GM23338 (cell line): ENCODE measurements at regions not wholly inside any gene's neighbourhood (a gene's known extent, or its start where the extent isn't known, plus 50 kb on each side); places are given as distances from the start of the nearest gene placed in this dataset.

Experiments
- ATAC-seq: fragments of 200-7000 bp; cut with Tn5 transposase; 3 replicates; pipeline ENCODE4 v1.9.1; 2020
- DNase-seq: peaks from one replicate; pipeline ENCODE4 v3.0.0-alpha.2; 2015; ENCODE audit warnings: low spot score
- H2AFZ ChIP-seq: fragments of 200-600 bp; sonication (generic); 2 replicates; pipeline ENCODE4 v1.8.0; 2016; ENCODE audit warnings: antibody characterized with exemption, mild to moderate bottlenecking, moderate library complexity
- H3F3A ChIP-seq: fragments of 200-600 bp; sonication (generic); replicated peaks from 2 replicates; pipeline ENCODE4 v1.8.0; 2017; ENCODE audit warnings: antibody characterized with exemption, mixed run types, low read depth
- H3K27ac ChIP-seq: fragments of 200-600 bp; sonication (generic); 2 replicates; pipeline ENCODE4 v1.6.1; 2016; ENCODE audit warnings: low read depth
- H3K27me3 ChIP-seq: fragments of 200-600 bp; sonication (generic); 2 replicates; pipeline ENCODE4 v1.8.0; 2016; ENCODE audit warnings: mild to moderate bottlenecking, mixed run types, moderate library complexity; ENCODE audit not compliant: insufficient read depth
- H3K36me3 ChIP-seq: fragments of 200-600 bp; sonication (generic); 2 replicates; pipeline ENCODE4 v1.8.0; 2016; ENCODE audit warnings: mild to moderate bottlenecking; ENCODE audit not compliant: insufficient read depth
- H3K4me1 ChIP-seq: fragments of 200-600 bp; sonication (generic); 2 replicates; pipeline ENCODE4 v1.8.0; 2016; ENCODE audit warnings: mild to moderate bottlenecking, moderate library complexity; ENCODE audit not compliant: insufficient read depth
- H3K4me2 ChIP-seq: fragments of 200-600 bp; sonication (generic); 2 replicates; pipeline ENCODE4 v1.7.1; 2017; ENCODE audit warnings: mixed run types
- H3K4me3 ChIP-seq: fragments of 200-600 bp; sonication (generic); 2 replicates; pipeline ENCODE4 v1.6.1; 2016; ENCODE audit warnings: mixed run types
- H3K79me2 ChIP-seq: fragments of 200-600 bp; sonication (generic); replicated peaks from 2 replicates; pipeline ENCODE4 v1.8.0; 2017; ENCODE audit warnings: mild to moderate bottlenecking; ENCODE audit not compliant: insufficient read depth
- H3K9me2 ChIP-seq: fragments of 200-600 bp; sonication (generic); 2 replicates; pipeline ENCODE4 v1.8.0; 2017; ENCODE audit not compliant: insufficient read depth
- H4K20me1 ChIP-seq: fragments of 200-600 bp; sonication (generic); replicated peaks from 2 replicates; pipeline ENCODE4 v1.8.0; 2017; ENCODE audit warnings: mild to moderate bottlenecking; ENCODE audit not compliant: insufficient read depth
- H3K27ac Mint-ChIP-seq: 2 replicates; pipeline ENCODE4 v1.8.0; 2020; ENCODE audit warnings: inconsistent platforms, mild to moderate bottlenecking, moderate library complexity, mixed read lengths
- H3K27me3 Mint-ChIP-seq: 3 replicates; pipeline ENCODE4 v1.8.0; 2022; ENCODE audit warnings: low read depth, mild to moderate bottlenecking, moderate library complexity, mixed read lengths, inconsistent platforms; ENCODE audit not compliant: insufficient read depth, poor library complexity
- H3K36me3 Mint-ChIP-seq: 3 replicates; pipeline ENCODE4 v1.8.0; 2021; ENCODE audit warnings: low read depth, mild to moderate bottlenecking, inconsistent platforms, moderate library complexity, mixed read lengths
- H3K4me1 Mint-ChIP-seq: 3 replicates; pipeline ENCODE4 v1.8.0; 2020; ENCODE audit warnings: mild to moderate bottlenecking, inconsistent platforms, mixed read lengths
- H3K4me3 Mint-ChIP-seq: 3 replicates; pipeline ENCODE4 v1.8.0; 2021; ENCODE audit warnings: moderate library complexity, mild to moderate bottlenecking, inconsistent platforms, mixed read lengths
- H3K9me3 Mint-ChIP-seq: 3 replicates; pipeline ENCODE4 v1.8.0; 2020; ENCODE audit warnings: moderate library complexity, mild to moderate bottlenecking, inconsistent platforms, mixed read lengths
- CREB1 ChIP-seq: fragments of 250-450 bp; sonication (Bioruptor Pico); IDR thresholded peaks from 2 replicates; pipeline ENCODE4 v1.5.0; 2020; ENCODE audit warnings: low read depth, mild to moderate bottlenecking, moderate library complexity
- EZH2 ChIP-seq: fragments of 200-600 bp; sonication (generic); IDR thresholded peaks from one replicate; pipeline ENCODE4 v1.8.0; 2017; ENCODE audit warnings: antibody characterized with exemption, mild to moderate bottlenecking, low read depth; ENCODE audit not compliant: unreplicated experiment
- EZH2phosphoT487 ChIP-seq: fragments of 200-600 bp; sonication (generic); IDR thresholded peaks from one replicate; pipeline ENCODE4 v1.8.1; 2018; ENCODE audit warnings: antibody characterized with exemption; ENCODE audit not compliant: unreplicated experiment
- JUNB ChIP-seq: IDR thresholded peaks from one replicate; pipeline ENCODE4 v1.6.1; 2016; ENCODE audit warnings: antibody characterized with exemption; ENCODE audit not compliant: unreplicated experiment
- STAT1 ChIP-seq: IDR thresholded peaks from one replicate; pipeline ENCODE4 v1.6.1; 2016; ENCODE audit warnings: antibody characterized with exemption; ENCODE audit not compliant: unreplicated experiment
- ZNF114 ChIP-seq: fragments of 250-450 bp; sonication (Bioruptor Pico); IDR thresholded peaks from 2 replicates; pipeline ENCODE4 v1.5.0; 2020; ENCODE audit warnings: mild to moderate bottlenecking, moderate library complexity
- TF ChIP-seq, protein P1 (sequence below): IDR thresholded peaks from one replicate; pipeline ENCODE4 v1.6.1; 2018; ENCODE audit warnings: antibody characterized with exemption; ENCODE audit not compliant: unreplicated experiment
- TF ChIP-seq, protein P2 (sequence below), 2 experiments: fragments of 200-600 bp in 1 of 2; sonication (generic) in 1 of 2; conservative IDR thresholded peaks; 2 replicates each; pipeline versions ENCODE4 v1.5.1 to v1.6.1; 2016 to 2017; ENCODE audit warnings: antibody characterized with exemption in 2 of 2, low read depth in 2 of 2, mild to moderate bottlenecking in 2 of 2, moderate library complexity in 1 of 2
- TF ChIP-seq, protein P3 (sequence below): IDR thresholded peaks from 2 replicates; pipeline ENCODE4 v1.6.1; 2016; ENCODE audit warnings: antibody characterized with exemption

DNA sequence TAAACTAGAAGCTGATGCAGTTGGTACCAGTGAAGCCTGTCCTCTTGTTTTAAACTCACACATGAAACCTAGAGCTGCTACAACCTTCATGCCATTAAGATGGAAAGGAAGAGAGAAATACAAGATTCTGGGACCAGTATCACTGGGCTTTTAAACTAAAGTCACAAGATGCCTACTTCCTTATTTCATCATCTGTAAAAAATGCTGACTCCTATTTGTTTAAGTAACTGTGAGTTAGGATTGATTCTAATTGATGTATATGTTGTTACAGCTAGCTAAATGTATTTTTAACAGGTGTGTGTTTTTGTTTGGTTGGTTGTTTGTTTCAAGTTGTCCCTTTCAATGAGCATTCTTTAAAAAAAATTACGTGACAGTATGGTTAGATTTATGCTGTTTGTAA lies 833.3 kb upstream of the PRMT6 start (continued):
- TF ChIP-seq JUNB (no peak), CREB1 (CRISPR knock-in tag) (no peak)
- TF ChIP-seq, protein P1, sequence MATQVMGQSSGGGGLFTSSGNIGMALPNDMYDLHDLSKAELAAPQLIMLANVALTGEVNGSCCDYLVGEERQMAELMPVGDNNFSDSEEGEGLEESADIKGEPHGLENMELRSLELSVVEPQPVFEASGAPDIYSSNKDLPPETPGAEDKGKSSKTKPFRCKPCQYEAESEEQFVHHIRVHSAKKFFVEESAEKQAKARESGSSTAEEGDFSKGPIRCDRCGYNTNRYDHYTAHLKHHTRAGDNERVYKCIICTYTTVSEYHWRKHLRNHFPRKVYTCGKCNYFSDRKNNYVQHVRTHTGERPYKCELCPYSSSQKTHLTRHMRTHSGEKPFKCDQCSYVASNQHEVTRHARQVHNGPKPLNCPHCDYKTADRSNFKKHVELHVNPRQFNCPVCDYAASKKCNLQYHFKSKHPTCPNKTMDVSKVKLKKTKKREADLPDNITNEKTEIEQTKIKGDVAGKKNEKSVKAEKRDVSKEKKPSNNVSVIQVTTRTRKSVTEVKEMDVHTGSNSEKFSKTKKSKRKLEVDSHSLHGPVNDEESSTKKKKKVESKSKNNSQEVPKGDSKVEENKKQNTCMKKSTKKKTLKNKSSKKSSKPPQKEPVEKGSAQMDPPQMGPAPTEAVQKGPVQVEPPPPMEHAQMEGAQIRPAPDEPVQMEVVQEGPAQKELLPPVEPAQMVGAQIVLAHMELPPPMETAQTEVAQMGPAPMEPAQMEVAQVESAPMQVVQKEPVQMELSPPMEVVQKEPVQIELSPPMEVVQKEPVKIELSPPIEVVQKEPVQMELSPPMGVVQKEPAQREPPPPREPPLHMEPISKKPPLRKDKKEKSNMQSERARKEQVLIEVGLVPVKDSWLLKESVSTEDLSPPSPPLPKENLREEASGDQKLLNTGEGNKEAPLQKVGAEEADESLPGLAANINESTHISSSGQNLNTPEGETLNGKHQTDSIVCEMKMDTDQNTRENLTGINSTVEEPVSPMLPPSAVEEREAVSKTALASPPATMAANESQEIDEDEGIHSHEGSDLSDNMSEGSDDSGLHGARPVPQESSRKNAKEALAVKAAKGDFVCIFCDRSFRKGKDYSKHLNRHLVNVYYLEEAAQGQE, result no peak

DNA sequence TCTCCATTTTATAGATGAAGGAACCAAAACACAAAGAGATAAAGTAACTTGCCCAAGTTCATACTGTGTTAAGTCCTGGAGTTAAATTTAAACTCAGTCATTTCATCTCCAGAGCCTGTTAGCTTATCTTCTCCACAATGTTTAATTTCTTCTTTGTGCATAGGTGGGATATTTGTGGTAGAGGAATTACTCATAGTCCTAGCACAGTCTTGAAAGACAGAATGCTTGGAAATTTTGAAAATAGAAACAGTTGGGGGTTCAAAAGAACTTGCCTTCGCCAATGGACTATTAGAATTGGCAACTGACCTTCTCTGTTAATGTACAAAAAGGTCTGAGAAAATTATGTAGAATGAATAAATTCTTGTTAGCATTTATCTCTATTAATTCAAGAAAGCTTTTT lies 832.0 kb upstream of the PRMT6 start:
- Histone ChIP-seq H3K27me3 (no peaks in the 10 kb centered on the region), H3K36me3 (no peaks in the 10 kb centered on the region), H4K20me1 (no peaks in the 10 kb centered on the region), H3K4me1 (no peaks in the 10 kb centered on the region), H3F3A (no peaks in the 10 kb centered on the region), H2AFZ (no peak overlapping the region), H3K79me2 (no peaks in the 10 kb centered on the region), H3K27ac (no peak overlapping the region), H3K9me2 (no peaks in the 10 kb centered on the region), H3K4me2 (no peak overlapping the region), H3K4me3 (no peak overlapping the region)
- TF ChIP-seq EZH2phosphoT487 (no peak), EZH2 (no peak), STAT1 (no peak), JUNB (no peak), ZNF114 (CRISPR knock-in tag) (no peak)
- TF ChIP-seq, protein P2, sequence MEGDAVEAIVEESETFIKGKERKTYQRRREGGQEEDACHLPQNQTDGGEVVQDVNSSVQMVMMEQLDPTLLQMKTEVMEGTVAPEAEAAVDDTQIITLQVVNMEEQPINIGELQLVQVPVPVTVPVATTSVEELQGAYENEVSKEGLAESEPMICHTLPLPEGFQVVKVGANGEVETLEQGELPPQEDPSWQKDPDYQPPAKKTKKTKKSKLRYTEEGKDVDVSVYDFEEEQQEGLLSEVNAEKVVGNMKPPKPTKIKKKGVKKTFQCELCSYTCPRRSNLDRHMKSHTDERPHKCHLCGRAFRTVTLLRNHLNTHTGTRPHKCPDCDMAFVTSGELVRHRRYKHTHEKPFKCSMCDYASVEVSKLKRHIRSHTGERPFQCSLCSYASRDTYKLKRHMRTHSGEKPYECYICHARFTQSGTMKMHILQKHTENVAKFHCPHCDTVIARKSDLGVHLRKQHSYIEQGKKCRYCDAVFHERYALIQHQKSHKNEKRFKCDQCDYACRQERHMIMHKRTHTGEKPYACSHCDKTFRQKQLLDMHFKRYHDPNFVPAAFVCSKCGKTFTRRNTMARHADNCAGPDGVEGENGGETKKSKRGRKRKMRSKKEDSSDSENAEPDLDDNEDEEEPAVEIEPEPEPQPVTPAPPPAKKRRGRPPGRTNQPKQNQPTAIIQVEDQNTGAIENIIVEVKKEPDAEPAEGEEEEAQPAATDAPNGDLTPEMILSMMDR (conservative IDR thresholded peaks at IDR 0.05; ENCODE audit: low read depth in 2 of 2), result no peak
- TF ChIP-seq, protein P3, sequence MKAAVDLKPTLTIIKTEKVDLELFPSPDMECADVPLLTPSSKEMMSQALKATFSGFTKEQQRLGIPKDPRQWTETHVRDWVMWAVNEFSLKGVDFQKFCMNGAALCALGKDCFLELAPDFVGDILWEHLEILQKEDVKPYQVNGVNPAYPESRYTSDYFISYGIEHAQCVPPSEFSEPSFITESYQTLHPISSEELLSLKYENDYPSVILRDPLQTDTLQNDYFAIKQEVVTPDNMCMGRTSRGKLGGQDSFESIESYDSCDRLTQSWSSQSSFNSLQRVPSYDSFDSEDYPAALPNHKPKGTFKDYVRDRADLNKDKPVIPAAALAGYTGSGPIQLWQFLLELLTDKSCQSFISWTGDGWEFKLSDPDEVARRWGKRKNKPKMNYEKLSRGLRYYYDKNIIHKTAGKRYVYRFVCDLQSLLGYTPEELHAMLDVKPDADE, result no peak
- no peaks in the 10 kb centered on the region for H3K27me3 Mint-ChIP-seq
- H3K4me3 Mint-ChIP-seq, result no peak overlapping the region
- H3K9me3 Mint-ChIP-seq, result no peaks in the 10 kb centered on the region
- H3K36me3 Mint-ChIP-seq, result no peaks in the 10 kb centered on the region
- H3K4me1 Mint-ChIP-seq, result no peaks in the 10 kb centered on the region
- ATAC-seq (no peak), DNase-seq (no peak)
- no peak overlapping the region for H3K27ac Mint-ChIP-seq
